ENCODE measurements at regions not wholly inside any gene's neighbourhood (a gene's known extent, or its start where the extent isn't known, plus 50 kb on each side); places are given as distances from the start of the nearest gene placed in this dataset.

DNA sequence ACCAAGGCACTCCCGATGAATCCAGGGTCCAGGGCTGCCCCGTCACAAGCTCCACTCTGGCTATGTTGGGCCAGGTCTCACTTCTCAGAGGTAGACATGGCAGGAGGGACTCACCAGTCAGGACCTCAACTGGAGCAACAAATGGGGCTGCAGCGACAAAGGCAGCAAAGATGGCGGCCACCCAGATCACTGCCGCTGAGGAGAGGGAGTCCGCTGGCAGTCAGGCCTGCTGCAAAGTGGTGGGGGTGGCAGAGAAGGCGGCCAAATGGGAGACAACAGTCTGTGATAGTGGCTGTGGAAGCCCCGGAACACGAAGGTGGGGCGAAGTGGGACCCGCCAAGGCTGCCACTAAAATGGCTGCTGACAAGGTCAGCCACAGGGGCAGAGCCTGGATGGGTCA lies 143.3 kb upstream of the RADX start:
- no peaks in the 10 kb centered on the region for H4K20me1 ChIP-seq (replicated peaks; ENCODE audit: control insufficient read depth, extremely low read depth, insufficient read depth, low read length)
- POLR2A ChIA-PET: no interaction called here
- CTCF ChIA-PET: no interaction called here
- dilution Hi-C loops (cut with MboI; ENCODE audit: extremely low pct_ligation_motif_present, low sequenced_read_pairs): no loop called here
- no peaks in the 10 kb centered on the region for H3K9me1 ChIP-seq (replicated peaks; ENCODE audit: control insufficient read depth, extremely low read depth, insufficient read depth, low read length)
- FAIRE-seq (no peak), DNase-seq (ENCODE audit: low read depth, low spot score) (no peak)
- H3K36me3 ChIP-seq (ENCODE audit: control insufficient read depth in 2 of 2, extremely low read depth in 1 of 2, insufficient read depth in 2 of 2, low read length in 2 of 2): no peaks in the 10 kb centered on the region
- intact Hi-C loops (cut with micrococcal nuclease): no loop called here
- H3K4me2 ChIP-seq (ENCODE audit: insufficient read depth, low read length): no peak overlapping the region
- BruUV-seq (replicated peaks): no TSS peak
- H2AFZ ChIP-seq (ENCODE audit: low read depth, low read length): no peak overlapping the region
- no peaks in the 10 kb centered on the region for H3K27me3 ChIP-seq (ENCODE audit: control insufficient read depth in 2 of 2, insufficient read depth in 2 of 2, low read length in 2 of 2)
- H3K4me1 ChIP-seq (ENCODE audit: control insufficient read depth, extremely low read depth, insufficient read depth, low read length): no peaks in the 10 kb centered on the region
- TF ChIP-seq POLR2AphosphoS5 (IDR thresholded peaks at IDR 0.05; ENCODE audit: insufficient read depth, low read depth, low read length): no peak
- TF ChIP-seq, protein P1, sequence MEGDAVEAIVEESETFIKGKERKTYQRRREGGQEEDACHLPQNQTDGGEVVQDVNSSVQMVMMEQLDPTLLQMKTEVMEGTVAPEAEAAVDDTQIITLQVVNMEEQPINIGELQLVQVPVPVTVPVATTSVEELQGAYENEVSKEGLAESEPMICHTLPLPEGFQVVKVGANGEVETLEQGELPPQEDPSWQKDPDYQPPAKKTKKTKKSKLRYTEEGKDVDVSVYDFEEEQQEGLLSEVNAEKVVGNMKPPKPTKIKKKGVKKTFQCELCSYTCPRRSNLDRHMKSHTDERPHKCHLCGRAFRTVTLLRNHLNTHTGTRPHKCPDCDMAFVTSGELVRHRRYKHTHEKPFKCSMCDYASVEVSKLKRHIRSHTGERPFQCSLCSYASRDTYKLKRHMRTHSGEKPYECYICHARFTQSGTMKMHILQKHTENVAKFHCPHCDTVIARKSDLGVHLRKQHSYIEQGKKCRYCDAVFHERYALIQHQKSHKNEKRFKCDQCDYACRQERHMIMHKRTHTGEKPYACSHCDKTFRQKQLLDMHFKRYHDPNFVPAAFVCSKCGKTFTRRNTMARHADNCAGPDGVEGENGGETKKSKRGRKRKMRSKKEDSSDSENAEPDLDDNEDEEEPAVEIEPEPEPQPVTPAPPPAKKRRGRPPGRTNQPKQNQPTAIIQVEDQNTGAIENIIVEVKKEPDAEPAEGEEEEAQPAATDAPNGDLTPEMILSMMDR (IDR thresholded peaks at IDR 0.05; ENCODE audit: extremely low read depth in 1 of 2, insufficient read depth in 1 of 2, low read depth in 1 of 2, low read length in 2 of 2): no peak
- no peak for TF ChIP-seq POLR2A (IDR thresholded peaks at IDR 0.05; ENCODE audit: low read depth, low read length)
- no peak for TF ChIP-seq EZH2 (IDR thresholded peaks at IDR 0.05; ENCODE audit: borderline replicate concordance, low read depth, low read length, severe bottlenecking)
- no peak for TF ChIP-seq GATA2 (IDR thresholded peaks at IDR 0.05; ENCODE audit: insufficient read depth, insufficient read length, low read depth, low read length)
- no peak for TF ChIP-seq FOS (IDR thresholded peaks at IDR 0.05; ENCODE audit: borderline replicate concordance, insufficient read depth, low read length)
- TF ChIP-seq, protein P2, sequence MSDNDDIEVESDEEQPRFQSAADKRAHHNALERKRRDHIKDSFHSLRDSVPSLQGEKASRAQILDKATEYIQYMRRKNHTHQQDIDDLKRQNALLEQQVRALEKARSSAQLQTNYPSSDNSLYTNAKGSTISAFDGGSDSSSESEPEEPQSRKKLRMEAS (IDR thresholded peaks at IDR 0.05; ENCODE audit: insufficient read depth, insufficient read length): no peak
- TF ChIP-seq MYC (IDR thresholded peaks at IDR 0.05; ENCODE audit: low read depth, low read length): no peak
- TF ChIP-seq JUN (IDR thresholded peaks at IDR 0.05; ENCODE audit: borderline replicate concordance, insufficient read depth, insufficient read length, low read depth): no peak
- no peak overlapping the region for H3K9ac ChIP-seq (replicated peaks; ENCODE audit: extremely low read depth, insufficient read depth, low read length)
- no peaks in the 10 kb centered on the region for H3K79me2 ChIP-seq (ENCODE audit: control insufficient read depth, insufficient read depth, low read length)
- no peak overlapping the region for H3K4me3 ChIP-seq (replicated peaks in 1 of 3; ENCODE audit: insufficient read depth in 1 of 3, low read depth in 1 of 3, low read length in 3 of 3)
- H3K9me3 ChIP-seq (replicated peaks; ENCODE audit: control insufficient read depth, insufficient read depth, low read length): no peaks in the 10 kb centered on the region
- H3K27ac ChIP-seq (ENCODE audit: insufficient read depth, low read depth, low read length): no peak overlapping the region
